ENCODE measurements at regions not wholly inside any gene's neighbourhood (a gene's known extent, or its start where the extent isn't known, plus 50 kb on each side); places are given as distances from the start of the nearest gene placed in this dataset.

- no peak for TF ChIP-seq CHD7 (IDR thresholded peaks at IDR 0.05; ENCODE audit: insufficient replicate concordance, low read length)
Measured at GRCh38 chr18:59038295-59039039, 101.2 kb upstream of the SEC11C start (continued).
